Activated CD4-positive, alpha-beta T cell treated with anti-CD3 and anti-CD28 coated beads for 36 hours (primary cell): ENCODE measurements at regions not wholly inside any gene's neighbourhood (a gene's known extent, or its start where the extent isn't known, plus 50 kb on each side); places are given as distances from the start of the nearest gene placed in this dataset.

Experiments
- ATAC-seq: fragments of 200-7000 bp; cut with Tn5 transposase; one replicate; pipeline ENCODE4 v1.10.0; 2021; ENCODE audit warnings: mild to moderate bottlenecking, moderate library complexity
- CTCF ChIA-PET: fragments of 350-600 bp; sonication (Branson Sonifier 250); formaldehyde crosslinking; loops from one replicate; lab custom pipeline; 2021; ENCODE audit warnings: antibody characterized with exemption; lab: Charles Lee
- POLR2A ChIA-PET: fragments of 350-600 bp; sonication (Branson Sonifier 250); formaldehyde crosslinking; loops from one replicate; lab custom pipeline; 2021; ENCODE audit warnings: antibody characterized with exemption, inconsistent platforms; lab: Charles Lee
- DNase-seq: peaks from one replicate; pipeline ENCODE4 v3.0.0-alpha.2; 2020
- H3K27ac Mint-ChIP-seq: one replicate; pipeline ENCODE4 v1.8.0; 2021; ENCODE audit warnings: mixed read lengths
- H3K27me3 Mint-ChIP-seq: one replicate; pipeline ENCODE4 v1.8.0; 2021; ENCODE audit warnings: mixed read lengths
- H3K36me3 Mint-ChIP-seq: one replicate; pipeline ENCODE4 v1.8.0; 2021; ENCODE audit warnings: low read depth, mixed read lengths
- H3K4me1 Mint-ChIP-seq: one replicate; pipeline ENCODE4 v1.8.0; 2021; ENCODE audit warnings: mixed read lengths
- H3K4me3 Mint-ChIP-seq: one replicate; pipeline ENCODE4 v1.8.0; 2021; ENCODE audit warnings: mild to moderate bottlenecking, moderate library complexity, mixed read lengths
- H3K9me3 Mint-ChIP-seq: one replicate; pipeline ENCODE4 v1.8.0; 2021; ENCODE audit warnings: low read depth, mixed read lengths
- intact Hi-C, 2 experiments: fragments of 100-400 bp; cut with DNase I in 1 of 2; cut with micrococcal nuclease in 1 of 2; formaldehyde crosslinking; loops; one replicate each; pipeline versions ENCODE4 v1.14.2 to v1.15.1; 2022 to 2024; cut with DNase I, micrococcal nuclease

DNA sequence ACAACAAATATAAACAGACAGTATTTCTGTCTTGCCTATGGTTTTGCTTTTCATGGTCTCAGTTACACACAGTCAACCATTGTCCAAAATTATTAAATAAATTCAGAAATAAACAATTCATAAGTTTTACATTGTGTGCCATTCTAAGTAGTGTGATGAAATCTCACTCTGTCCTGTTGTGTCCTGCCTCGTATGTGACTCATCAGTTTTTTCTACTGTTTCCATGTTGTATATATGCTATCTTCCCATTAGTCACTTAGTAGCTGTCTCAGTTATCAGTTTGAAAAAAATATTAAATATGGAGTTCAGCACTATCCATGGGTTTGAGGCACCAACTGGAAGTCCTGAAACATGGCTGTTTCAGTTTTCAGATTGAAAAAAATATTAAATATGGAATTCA, 282.4 kb upstream of the GRM7 start:
- Mint-ChIP-seq H3K4me1 (no peaks in the 10 kb centered on the region), H3K36me3 (no peaks in the 10 kb centered on the region), H3K27ac (no peak overlapping the region), H3K27me3 (no peaks in the 10 kb centered on the region), H3K9me3 (peaks cover 2% of the 10 kb centered on the region), H3K4me3 (no peak overlapping the region)
- intact Hi-C loops: no loop called here
- no peak for ATAC-seq
- ChIA-PET POLR2A (no interaction called here), CTCF (no interaction called here)
- DNase-seq: no peak

DNA sequence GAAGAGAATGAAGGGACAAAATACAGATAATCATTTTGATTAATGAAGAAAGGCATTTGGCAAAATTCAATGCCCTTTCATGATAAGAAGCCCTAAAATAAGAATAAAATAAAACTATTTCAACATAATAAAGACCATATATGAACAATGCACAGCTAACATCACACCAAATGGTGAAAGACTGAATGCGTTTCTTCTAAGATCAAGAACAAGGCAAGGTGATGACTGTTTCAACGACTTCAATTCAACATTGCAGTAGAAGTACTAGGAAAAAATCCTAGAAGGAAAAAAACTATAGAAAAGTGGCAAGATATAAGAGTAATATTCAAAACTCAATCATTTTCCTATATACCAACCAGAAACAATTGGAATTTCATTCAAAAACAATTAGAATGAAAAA, 280.1 kb upstream of the GRM7 start:
- Mint-ChIP-seq H3K4me1 (no peaks in the 10 kb centered on the region), H3K4me3 (no peak overlapping the region), H3K27ac (no peak overlapping the region), H3K36me3 (no peaks in the 10 kb centered on the region), H3K9me3 (peaks cover 2% of the 10 kb centered on the region), H3K27me3 (no peaks in the 10 kb centered on the region)
- CTCF ChIA-PET: no interaction called here
- intact Hi-C loops: no loop called here
- ATAC-seq: no peak
- DNase-seq: no peak
- POLR2A ChIA-PET: no interaction called here

DNA sequence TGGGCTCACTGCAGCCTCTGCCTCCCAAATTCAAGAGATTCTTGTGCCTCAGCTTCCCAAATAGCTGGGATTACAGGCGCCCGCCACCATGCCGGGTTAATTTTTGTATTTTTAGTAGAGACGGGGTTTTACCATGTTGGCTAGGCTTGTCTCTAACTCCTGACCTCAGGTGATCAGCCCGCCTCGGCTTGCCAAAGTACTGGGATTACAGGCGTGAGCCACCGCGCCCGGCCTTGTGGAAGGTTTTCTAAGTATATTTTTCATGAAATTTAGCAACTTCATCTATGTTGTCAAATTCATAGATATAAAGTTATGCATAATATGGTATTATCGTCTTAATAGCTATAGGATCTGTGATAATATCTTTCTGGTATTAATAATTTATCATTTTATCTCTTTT, 275.6 kb upstream of the GRM7 start:
- intact Hi-C loops: no loop called here
- Mint-ChIP-seq H3K27ac (no peak overlapping the region), H3K4me1 (no peaks in the 10 kb centered on the region), H3K4me3 (no peak overlapping the region), H3K36me3 (no peaks in the 10 kb centered on the region), H3K9me3 (peaks cover 2% of the 10 kb centered on the region), H3K27me3 (no peaks in the 10 kb centered on the region)
- ATAC-seq: no peak
- ChIA-PET CTCF (no interaction called here), POLR2A (no interaction called here)
- no peak for DNase-seq

DNA sequence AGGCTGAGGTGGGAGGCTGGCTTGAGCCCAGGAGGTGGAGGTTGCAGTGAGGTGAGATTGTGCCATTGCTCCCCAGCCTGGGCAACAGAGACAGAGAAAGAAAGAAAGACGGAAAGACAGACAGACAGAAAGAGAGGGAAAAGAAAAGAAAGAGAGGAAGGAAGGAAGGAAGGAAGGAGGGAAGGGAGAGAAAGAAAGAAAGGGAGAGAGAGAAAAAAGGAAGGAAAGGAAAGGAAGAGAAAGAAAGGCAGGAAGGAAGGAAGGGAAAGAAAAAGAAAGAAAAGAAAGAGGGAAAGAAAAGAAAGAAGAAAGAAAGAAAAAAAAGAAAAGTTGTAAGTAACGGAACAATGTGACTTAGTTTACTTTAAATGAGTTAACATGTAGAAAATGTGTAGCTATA, 260.7 kb upstream of the GRM7 start:
- no peaks in the 10 kb centered on the region for H3K4me1 Mint-ChIP-seq
- no peaks in the 10 kb centered on the region for H3K36me3 Mint-ChIP-seq
- no peak for DNase-seq
- ChIA-PET POLR2A (no interaction called here), CTCF (no interaction called here)
- H3K4me3 Mint-ChIP-seq: no peak overlapping the region
- no peak overlapping the region for H3K27ac Mint-ChIP-seq
- intact Hi-C loops: no loop called here
- H3K9me3 Mint-ChIP-seq: peaks cover 11% of the 10 kb centered on the region
- ATAC-seq: no peak
- H3K27me3 Mint-ChIP-seq: no peaks in the 10 kb centered on the region

DNA sequence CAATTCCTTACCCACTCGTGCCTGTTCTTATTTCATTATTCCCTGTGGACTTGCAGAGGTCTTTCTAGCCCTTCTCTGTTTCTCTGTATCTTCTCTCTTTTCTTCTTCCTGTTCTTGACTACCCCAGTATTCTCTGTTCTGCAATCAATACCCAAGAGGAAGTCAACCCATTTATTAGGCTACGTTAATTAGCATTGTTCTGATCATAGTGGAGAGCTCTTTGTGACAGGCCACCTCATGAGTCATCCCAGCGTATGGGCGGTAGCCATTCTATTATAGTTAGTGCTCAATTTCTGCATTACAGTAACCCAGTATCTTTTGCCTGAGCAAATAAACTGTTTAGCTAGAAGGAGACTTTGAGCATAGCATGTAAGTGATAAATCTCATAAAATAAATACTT, 259.5 kb upstream of the GRM7 start:
- ChIA-PET POLR2A (interaction anchor here (0.6 kb wide), 1 partner anchor 318 kb away, joined by 3 read pairs; no protein-coding TSS in a partner anchor), CTCF (no interaction called here)
- intact Hi-C loops: no loop called here
- no peak overlapping the region for H3K27ac Mint-ChIP-seq
- H3K4me1 Mint-ChIP-seq: no peaks in the 10 kb centered on the region
- H3K27me3 Mint-ChIP-seq: no peaks in the 10 kb centered on the region
- DNase-seq (no peak), ATAC-seq (no peak)
- peaks cover 11% of the 10 kb centered on the region for H3K9me3 Mint-ChIP-seq
- H3K36me3 Mint-ChIP-seq: no peaks in the 10 kb centered on the region
- no peak overlapping the region for H3K4me3 Mint-ChIP-seq

DNA sequence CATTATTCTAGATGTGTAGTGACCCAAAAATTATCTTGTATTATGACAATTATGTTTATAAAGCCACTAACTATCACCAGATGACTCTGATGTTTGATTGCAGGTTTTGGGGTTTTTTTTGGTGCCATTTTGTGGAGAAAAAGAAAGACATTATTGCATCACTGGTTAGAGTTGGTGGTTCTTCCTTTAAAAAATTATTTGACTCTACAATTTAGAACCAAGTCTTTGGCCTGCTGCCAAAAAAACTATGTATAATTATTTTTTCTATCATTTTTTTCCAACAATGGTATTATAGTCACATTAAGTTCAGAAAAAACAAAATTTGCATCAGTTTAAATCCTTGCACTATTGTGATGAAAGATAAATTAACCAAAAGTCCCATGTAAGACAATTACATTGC, 258.6 kb upstream of the GRM7 start:
- Mint-ChIP-seq H3K36me3 (no peaks in the 10 kb centered on the region), H3K4me1 (no peaks in the 10 kb centered on the region), H3K27me3 (no peaks in the 10 kb centered on the region), H3K9me3 (peaks cover 10% of the 10 kb centered on the region), H3K4me3 (no peak overlapping the region), H3K27ac (no peak overlapping the region)
- intact Hi-C loops: no loop called here
- DNase-seq: no peak
- POLR2A ChIA-PET: no interaction called here
- ATAC-seq: no peak
- CTCF ChIA-PET: no interaction called here

DNA sequence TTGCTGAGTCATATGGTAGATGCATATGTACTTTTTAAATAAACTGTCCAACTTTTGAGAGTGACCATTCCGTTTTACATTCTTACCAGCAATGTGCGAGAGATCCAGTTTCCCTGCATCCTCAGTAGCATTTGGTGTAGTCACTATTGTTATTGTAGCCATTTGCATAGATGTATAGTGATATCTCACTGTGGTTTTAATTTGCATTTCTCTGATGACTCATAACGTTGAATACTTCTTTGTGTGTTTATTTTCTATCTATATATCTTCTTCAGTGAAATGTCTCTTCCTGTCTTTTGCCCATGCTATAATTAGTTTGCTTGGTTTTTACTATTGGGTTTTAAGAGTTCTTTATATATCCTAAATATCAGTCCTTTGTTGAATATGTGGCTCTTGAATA, 255.7 kb upstream of the GRM7 start:
- DNase-seq (no peak), ATAC-seq (no peak)
- Mint-ChIP-seq H3K36me3 (no peaks in the 10 kb centered on the region), H3K9me3 (peaks cover 11% of the 10 kb centered on the region), H3K4me1 (no peaks in the 10 kb centered on the region), H3K4me3 (no peak overlapping the region), H3K27ac (no peak overlapping the region), H3K27me3 (no peaks in the 10 kb centered on the region)
- CTCF ChIA-PET: no interaction called here
- POLR2A ChIA-PET: no interaction called here
- intact Hi-C loops: no loop called here

DNA sequence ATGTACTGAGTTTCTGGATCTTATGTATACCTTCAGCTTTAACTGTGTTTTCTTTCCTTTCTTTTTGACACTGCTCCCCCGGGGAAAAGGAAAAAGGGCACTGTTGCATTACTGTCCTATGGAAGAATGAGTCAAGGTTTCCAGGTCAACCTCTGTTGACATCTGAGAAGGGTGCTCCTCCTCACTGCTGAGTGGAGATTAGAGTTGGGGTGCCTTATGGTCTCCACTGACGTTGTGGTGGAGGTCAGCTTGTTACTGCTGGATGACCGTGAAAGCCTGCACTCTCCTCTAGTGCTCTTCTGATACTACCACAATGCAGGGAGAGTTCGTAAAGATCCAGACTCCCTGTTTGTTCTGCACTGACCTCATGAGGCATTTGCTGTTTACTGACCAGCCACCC, 252.1 kb upstream of the GRM7 start:
- intact Hi-C loops: no loop called here
- Mint-ChIP-seq H3K27me3 (no peaks in the 10 kb centered on the region), H3K4me3 (no peak overlapping the region), H3K9me3 (peaks cover 14% of the 10 kb centered on the region), H3K4me1 (no peaks in the 10 kb centered on the region), H3K36me3 (no peaks in the 10 kb centered on the region), H3K27ac (no peak overlapping the region)
- DNase-seq: no peak
- ChIA-PET POLR2A (no interaction called here), CTCF (no interaction called here)
- no peak for ATAC-seq

DNA sequence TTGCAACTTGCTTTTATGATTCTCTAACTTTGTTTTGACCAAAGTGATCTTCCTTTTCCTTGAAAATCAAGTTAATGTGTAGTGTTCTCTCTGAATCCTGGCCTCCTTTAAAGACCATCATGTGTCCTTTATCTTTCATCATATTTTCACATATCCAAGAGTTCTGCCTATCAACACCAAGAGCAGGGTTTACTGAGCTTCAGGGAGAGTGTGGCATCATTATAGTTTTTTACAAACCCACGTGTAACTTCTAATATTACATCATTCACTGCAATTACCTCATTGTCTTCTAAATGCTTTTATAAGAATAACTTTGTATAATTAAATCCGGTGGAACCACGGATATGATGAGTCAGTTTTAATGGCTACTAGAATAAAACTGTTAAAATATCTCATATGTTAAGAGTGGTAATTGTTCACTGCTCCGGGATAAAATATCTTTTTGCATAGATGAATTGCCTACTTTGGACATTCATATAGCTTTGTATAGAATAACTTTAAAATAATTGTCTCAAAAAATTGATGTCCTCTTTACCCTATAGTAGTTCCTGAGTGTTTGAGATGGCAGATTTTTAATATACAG, 248.8 kb upstream of the GRM7 start:
- Mint-ChIP-seq H3K4me1 (no peaks in the 10 kb centered on the region), H3K36me3 (no peaks in the 10 kb centered on the region), H3K9me3 (peaks cover 10% of the 10 kb centered on the region), H3K4me3 (no peak overlapping the region), H3K27ac (no peak overlapping the region), H3K27me3 (no peaks in the 10 kb centered on the region)
- DNase-seq (no peak), ATAC-seq (no peak)
- intact Hi-C loops: no loop called here
- POLR2A ChIA-PET: no interaction called here
- CTCF ChIA-PET: no interaction called here

DNA sequence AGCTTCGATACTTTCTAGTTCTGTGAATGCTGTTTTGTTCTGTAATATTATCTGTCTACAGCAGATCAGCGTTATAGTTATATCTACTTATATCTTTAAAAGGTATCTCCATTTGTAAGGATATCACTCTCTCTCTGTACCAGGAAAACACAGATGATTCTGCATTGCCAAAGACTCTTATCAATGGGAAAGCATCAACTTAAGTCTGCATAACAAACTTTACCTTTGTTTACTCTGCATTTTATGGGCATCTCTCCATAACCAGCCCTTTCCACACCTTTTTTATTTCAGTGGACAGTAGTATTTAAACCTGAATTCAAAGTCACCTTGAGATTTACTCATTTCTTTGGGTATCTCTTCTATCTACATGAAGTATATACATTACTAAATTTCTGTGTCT, 238.7 kb upstream of the GRM7 start:
- CTCF ChIA-PET: no interaction called here
- DNase-seq: no peak
- POLR2A ChIA-PET: no interaction called here
- no peaks in the 10 kb centered on the region for H3K27me3 Mint-ChIP-seq
- no peaks in the 10 kb centered on the region for H3K36me3 Mint-ChIP-seq
- intact Hi-C loops: no loop called here
- no peak overlapping the region for H3K27ac Mint-ChIP-seq
- ATAC-seq: no peak
- no peak overlapping the region for H3K4me3 Mint-ChIP-seq
- H3K4me1 Mint-ChIP-seq: no peaks in the 10 kb centered on the region
- H3K9me3 Mint-ChIP-seq: peaks cover 7% of the 10 kb centered on the region

DNA sequence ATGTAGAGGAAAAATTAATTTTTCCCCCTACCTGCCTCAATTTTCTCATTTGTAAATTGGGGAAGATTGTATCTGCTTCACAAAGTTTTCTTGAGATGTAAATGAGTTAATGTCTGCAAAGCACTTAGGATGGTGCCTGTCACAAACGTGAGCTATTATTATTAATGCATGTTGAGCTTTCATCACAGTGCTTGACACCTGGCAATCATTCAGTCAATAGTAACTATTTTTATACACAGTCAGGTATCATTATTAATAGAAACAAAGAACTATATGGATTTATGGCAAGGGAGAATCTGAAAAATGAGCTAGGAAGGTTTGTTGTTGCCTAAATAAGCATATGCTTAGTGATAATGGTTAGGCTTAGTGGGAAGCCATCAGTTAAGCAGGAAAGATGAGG, 238.2 kb upstream of the GRM7 start:
- Mint-ChIP-seq H3K27me3 (no peaks in the 10 kb centered on the region), H3K4me1 (no peaks in the 10 kb centered on the region), H3K27ac (no peak overlapping the region), H3K4me3 (no peak overlapping the region), H3K9me3 (peaks cover 7% of the 10 kb centered on the region), H3K36me3 (no peaks in the 10 kb centered on the region)
- ChIA-PET CTCF (no interaction called here), POLR2A (no interaction called here)
- DNase-seq: no peak
- intact Hi-C loops: no loop called here
- ATAC-seq: no peak

DNA sequence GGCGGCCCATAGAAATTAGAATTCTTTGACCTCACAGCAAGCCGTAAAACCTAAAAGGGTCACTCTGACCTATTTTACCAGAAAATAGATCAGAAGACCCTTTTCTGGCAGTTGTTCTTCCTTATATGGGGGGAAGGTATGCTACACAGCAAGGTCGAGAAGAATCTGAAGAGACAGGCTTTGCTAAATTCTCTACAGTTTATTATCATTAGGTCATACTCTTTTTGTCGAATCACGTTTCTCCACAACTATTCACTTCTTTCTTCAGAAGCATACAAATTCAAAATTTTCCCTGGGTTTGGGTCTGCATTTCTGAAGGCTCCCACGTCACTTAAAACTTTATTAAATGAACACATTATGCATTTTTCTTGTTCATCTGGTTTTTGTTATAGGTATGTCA, 229.5 kb upstream of the GRM7 start:
- intact Hi-C loops: no loop called here
- no peak overlapping the region for H3K4me3 Mint-ChIP-seq
- no peaks in the 10 kb centered on the region for H3K4me1 Mint-ChIP-seq
- H3K9me3 Mint-ChIP-seq: peaks cover 3% of the 10 kb centered on the region
- no peaks in the 10 kb centered on the region for H3K36me3 Mint-ChIP-seq
- H3K27ac Mint-ChIP-seq: no peak overlapping the region
- no peaks in the 10 kb centered on the region for H3K27me3 Mint-ChIP-seq
- ChIA-PET CTCF (no interaction called here), POLR2A (no interaction called here)
- DNase-seq: no peak
- no peak for ATAC-seq

DNA sequence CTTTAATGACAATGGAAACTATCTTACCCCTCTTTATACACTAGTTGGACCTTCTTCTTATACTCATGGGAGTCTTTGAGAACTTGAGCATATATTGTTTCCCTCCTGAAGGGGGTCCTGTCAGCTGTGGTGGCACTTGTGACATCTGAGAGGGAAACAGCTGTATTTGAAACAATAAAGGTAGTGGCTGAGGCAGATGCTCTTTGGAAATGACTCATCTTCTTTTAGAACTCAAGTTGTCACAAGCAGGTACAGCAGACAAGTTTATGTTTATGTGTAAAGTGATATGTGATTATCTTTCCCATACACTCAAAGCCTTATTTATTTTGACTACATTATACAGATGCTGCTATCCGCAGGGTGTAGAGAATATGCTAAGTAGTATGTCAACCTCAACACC, 220.0 kb upstream of the GRM7 start:
- intact Hi-C loops: no loop called here
- DNase-seq (no peak), ATAC-seq (no peak)
- POLR2A ChIA-PET: no interaction called here
- H3K4me1 Mint-ChIP-seq: no peaks in the 10 kb centered on the region
- CTCF ChIA-PET: no interaction called here
- no peaks in the 10 kb centered on the region for H3K36me3 Mint-ChIP-seq
- no peak overlapping the region for H3K27ac Mint-ChIP-seq
- H3K4me3 Mint-ChIP-seq: no peak overlapping the region
- peaks cover 17% of the 10 kb centered on the region for H3K9me3 Mint-ChIP-seq
- no peaks in the 10 kb centered on the region for H3K27me3 Mint-ChIP-seq
